SK-N-MC (cell line): ENCODE measurements at regions not wholly inside any gene's neighbourhood (a gene's known extent, or its start where the extent isn't known, plus 50 kb on each side); places are given as distances from the start of the nearest gene placed in this dataset.
"Not testable (repeated sequence)": the region's sequence is repeated elsewhere in the genome, so short reads cannot be mapped to it uniquely, and the experiment has no call there.

Source experiments
- DNase-seq: peaks from one replicate; pipeline ENCODE4 v3.0.0-alpha.2; 2011; ENCODE audit warnings: low read depth, low spot score
- H3K27ac ChIP-seq: fragments of 200-600 bp; sonication (generic); 2 replicates; pipeline ENCODE4 v1.5.1; 2016; ENCODE audit warnings: mixed run types
- H3K36me3 ChIP-seq: fragments of 200-600 bp; sonication (generic); 2 replicates; pipeline ENCODE4 v1.6.1; 2017; ENCODE audit warnings: antibody characterized with exemption, low read length, mixed read lengths; ENCODE audit not compliant: insufficient read depth
- H3K4me3 ChIP-seq: fragments of 200-600 bp; sonication (generic); 2 replicates; pipeline ENCODE4 v1.5.1; 2016
- H3K9ac ChIP-seq: fragments of 200-600 bp; sonication (generic); 2 replicates; pipeline ENCODE4 v1.8.0; 2017; ENCODE audit warnings: mixed run types, mixed read lengths; ENCODE audit not compliant: insufficient read length
- H3K9me3 ChIP-seq: fragments of 200-600 bp; sonication (generic); 2 replicates; pipeline ENCODE4 v1.6.1; 2017; ENCODE audit warnings: low read depth, mild to moderate bottlenecking, antibody characterized with exemption, low read length, moderate library complexity, mixed read lengths
- EZH2 ChIP-seq: fragments of 200-600 bp; sonication (generic); IDR thresholded peaks from one replicate; pipeline ENCODE4 v1.6.1; 2017; ENCODE audit warnings: antibody characterized with exemption
- FOXP2 ChIP-seq: optimal IDR thresholded peaks from 2 replicates; pipeline ENCODE3; 2011; ENCODE audit warnings: mild to moderate bottlenecking, moderate library complexity; ENCODE audit not compliant: insufficient read depth; ENCODE audit errors: extremely low read length, control extremely low read depth
- POLR2AphosphoS5 ChIP-seq: IDR thresholded peaks from 2 replicates; pipeline ENCODE4 v1.6.1; 2012; ENCODE audit warnings: mild to moderate bottlenecking, low read depth, low read length, borderline replicate concordance

GRCh38 chr10:65618126-65618525 lies 1307.7 kb upstream of the LRRTM3 start:
- Histone ChIP-seq H3K9ac (no peak overlapping the region), H3K4me3 (no peak overlapping the region), H3K9me3 (no peaks in the 10 kb centered on the region), H3K27ac (no peak overlapping the region), H3K36me3 (no peaks in the 10 kb centered on the region)
- TF ChIP-seq EZH2 (no peak), POLR2AphosphoS5 (no peak), FOXP2 (no peak)
- no peak for DNase-seq

GRCh38 chr10:65620404-65621048 lies 1305.3 kb upstream of the LRRTM3 start:
- H3K9me3 ChIP-seq = no peaks in the 10 kb centered on the region

GRCh38 chr10:65622608-65623007 lies 1303.2 kb upstream of the LRRTM3 start:
- H3K27ac ChIP-seq = no peak overlapping the region
- H3K9me3 ChIP-seq = no peaks in the 10 kb centered on the region
- no peak for DNase-seq
- no peak overlapping the region for H3K4me3 ChIP-seq
- no peak for TF ChIP-seq EZH2
- no peak for TF ChIP-seq POLR2AphosphoS5
- TF ChIP-seq FOXP2 = no peak
- no peak overlapping the region for H3K9ac ChIP-seq
- no peaks in the 10 kb centered on the region for H3K36me3 ChIP-seq

More at GRCh38 chr10:65620404-65621048, 1305.3 kb upstream of the LRRTM3 start:
- no peak overlapping the region for H3K9ac ChIP-seq
- TF ChIP-seq EZH2 = no peak
- no peak for TF ChIP-seq POLR2AphosphoS5
- TF ChIP-seq FOXP2 = no peak
- H3K4me3 ChIP-seq = no peak overlapping the region
- no peaks in the 10 kb centered on the region for H3K36me3 ChIP-seq
- no peak for DNase-seq
- no peak overlapping the region for H3K27ac ChIP-seq

- DNase-seq = no peak
- Histone ChIP-seq H3K4me3 (no peak overlapping the region), H3K9ac (no peak overlapping the region), H3K27ac (no peak overlapping the region), H3K36me3 (no peaks in the 10 kb centered on the region), H3K9me3 (no peaks in the 10 kb centered on the region)
- TF ChIP-seq FOXP2 (no peak), POLR2AphosphoS5 (no peak), EZH2 (no peak)
Measured at GRCh38 chr10:65628493-65629139, 1297.2 kb upstream of the LRRTM3 start.

- Histone ChIP-seq H3K4me3 (no peak overlapping the region), H3K9me3 (no peaks in the 10 kb centered on the region), H3K9ac (no peak overlapping the region), H3K36me3 (no peaks in the 10 kb centered on the region), H3K27ac (no peak overlapping the region)
- no peak for DNase-seq
- TF ChIP-seq FOXP2 (no peak), POLR2AphosphoS5 (no peak), EZH2 (no peak)
Measured at GRCh38 chr10:65660006-65660405, 1265.8 kb upstream of the LRRTM3 start.

- no peak overlapping the region for H3K9ac ChIP-seq
- TF ChIP-seq FOXP2 = no peak
- no peak for TF ChIP-seq POLR2AphosphoS5
- TF ChIP-seq EZH2 = no peak
- H3K9me3 ChIP-seq = no peaks in the 10 kb centered on the region
- peak; percentile 56 for DNase-seq
- peak overlapping the region; percentile 90 for H3K27ac ChIP-seq
- peak overlapping the region; percentile 38; the same call in 1 of the 2 replicates for H3K4me3 ChIP-seq
- H3K36me3 ChIP-seq = no peaks in the 10 kb centered on the region
Measured at GRCh38 chr10:65670087-65670486, 1255.7 kb upstream of the LRRTM3 start.

- Histone ChIP-seq H3K27ac (peak overlapping the region; percentile 90), H3K4me3 (0 out of 2 replicates have a peak overlapping the region, but pooled peaks have one; percentile 38)
- not testable (repeated sequence) for H3K36me3 ChIP-seq, H3K9ac ChIP-seq, DNase-seq, H3K9me3 ChIP-seq
Measured at GRCh38 chr10:65670596-65670995, 1255.2 kb upstream of the LRRTM3 start.

- Histone ChIP-seq H3K4me3 (no peak overlapping the region), H3K36me3 (no peaks in the 10 kb centered on the region), H3K9ac (no peak overlapping the region), H3K27ac (no peak overlapping the region), H3K9me3 (no peaks in the 10 kb centered on the region)
- TF ChIP-seq EZH2 = no peak
- TF ChIP-seq FOXP2 = no peak
- no peak for TF ChIP-seq POLR2AphosphoS5
- DNase-seq = no peak
Measured at GRCh38 chr10:65675236-65675635, 1250.6 kb upstream of the LRRTM3 start.
